Dermis blood vessel endothelial cell (primary cell): ENCODE measurements at regions not wholly inside any gene's neighbourhood (a gene's known extent, or its start where the extent isn't known, plus 50 kb on each side); places are given as distances from the start of the nearest gene placed in this dataset.

Experiments
- DNase-seq: peaks from one replicate; pipeline ENCODE4 v3.0.0; 2010

DNA sequence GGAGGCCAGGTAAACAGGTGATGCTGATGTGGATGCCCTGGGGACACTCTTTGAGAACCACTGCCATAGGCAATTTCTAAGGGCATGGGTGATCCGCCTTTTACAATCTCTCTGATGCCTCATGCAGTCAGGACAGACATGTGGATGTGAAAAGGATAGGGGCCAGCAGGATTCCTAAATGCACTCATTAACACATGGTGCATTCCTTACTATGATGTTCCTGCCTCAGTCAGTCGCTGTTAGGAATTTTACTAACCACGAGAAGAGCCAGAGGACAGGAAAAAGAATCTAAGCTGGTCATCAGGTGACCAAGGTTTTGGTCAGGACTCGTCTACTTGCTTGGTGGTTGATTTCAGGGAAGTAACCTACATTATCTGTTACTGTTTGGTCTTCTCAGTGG lies 191.0 kb downstream of the ARL4C start:
- DNase-seq = no peak

DNA sequence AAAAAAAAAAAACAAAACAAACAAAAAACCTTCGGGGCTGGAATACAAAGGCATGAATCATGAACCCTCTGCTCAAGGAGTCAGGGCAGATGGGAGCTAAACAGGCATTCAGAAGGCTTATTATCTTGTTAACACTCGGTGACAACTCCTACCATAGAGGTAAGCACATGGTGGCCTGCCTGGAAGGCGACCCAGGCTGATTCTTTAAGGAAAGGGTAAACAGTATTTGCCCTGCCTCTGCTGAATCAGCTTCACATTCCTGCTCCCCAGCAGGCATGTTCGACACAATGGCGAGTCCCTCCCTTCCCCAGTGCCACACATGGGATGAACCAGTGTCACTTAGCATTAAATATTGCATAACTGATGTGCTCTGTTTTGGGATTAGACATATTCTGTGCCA lies 191.9 kb downstream of the ARL4C start:
- peak; percentile 26 for DNase-seq

DNA sequence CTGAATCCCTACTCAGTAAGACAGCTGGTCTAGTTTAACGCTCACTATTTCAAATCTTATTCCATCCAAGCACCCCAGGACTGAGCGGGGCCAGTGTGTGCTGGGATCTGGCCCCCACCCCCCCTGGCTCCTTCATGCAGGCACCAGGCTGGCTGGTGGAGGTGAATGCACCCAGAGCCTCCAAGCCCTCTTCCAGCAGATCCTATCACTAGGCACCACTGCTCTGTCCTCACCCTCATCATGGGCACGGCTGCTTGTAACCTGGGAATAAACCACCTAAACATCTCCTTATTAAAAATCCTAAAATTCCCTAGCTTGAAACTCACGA lies 194.3 kb downstream of the ARL4C start:
- no peak for DNase-seq

DNA sequence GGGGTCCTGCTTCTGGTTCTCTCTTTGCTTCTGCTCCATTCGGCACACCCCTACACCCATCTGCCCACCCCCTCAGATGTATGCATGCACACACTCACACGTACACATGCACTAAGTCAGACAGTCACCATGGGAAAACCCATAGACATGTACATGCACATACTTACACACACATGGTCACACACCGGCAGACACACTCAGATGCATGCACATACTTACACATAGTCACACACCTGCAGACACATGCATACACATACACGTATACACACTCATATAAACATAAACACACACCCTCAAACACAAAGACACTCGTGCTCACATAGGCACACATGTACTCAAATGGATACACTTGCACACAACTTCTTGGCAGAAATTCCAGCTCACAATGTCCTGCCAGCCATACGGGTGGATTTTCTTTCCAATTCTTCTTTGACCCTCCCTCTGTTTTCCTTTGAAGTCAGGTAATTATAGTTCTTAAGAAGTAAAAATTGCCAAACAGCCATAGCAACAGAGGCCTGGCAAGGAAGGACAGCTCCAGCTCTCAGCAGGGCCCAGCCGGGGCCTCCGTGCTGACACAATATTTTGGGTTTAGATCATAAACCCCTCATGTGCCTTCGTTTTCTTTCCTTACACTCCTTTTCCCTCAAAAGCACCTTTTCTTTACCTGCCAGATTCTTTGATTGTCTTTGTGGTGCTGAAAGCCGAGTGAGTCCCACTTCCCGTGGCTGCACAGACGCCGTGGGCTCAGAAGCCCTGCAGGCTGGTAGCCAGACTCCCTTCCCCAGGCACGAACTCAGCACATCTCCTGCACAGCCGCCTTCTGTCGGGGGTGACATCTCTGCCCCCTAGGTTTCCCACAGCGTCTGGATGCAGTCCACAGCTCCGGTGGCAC lies 195.7 kb downstream of the ARL4C start:
- no peak for DNase-seq

DNA sequence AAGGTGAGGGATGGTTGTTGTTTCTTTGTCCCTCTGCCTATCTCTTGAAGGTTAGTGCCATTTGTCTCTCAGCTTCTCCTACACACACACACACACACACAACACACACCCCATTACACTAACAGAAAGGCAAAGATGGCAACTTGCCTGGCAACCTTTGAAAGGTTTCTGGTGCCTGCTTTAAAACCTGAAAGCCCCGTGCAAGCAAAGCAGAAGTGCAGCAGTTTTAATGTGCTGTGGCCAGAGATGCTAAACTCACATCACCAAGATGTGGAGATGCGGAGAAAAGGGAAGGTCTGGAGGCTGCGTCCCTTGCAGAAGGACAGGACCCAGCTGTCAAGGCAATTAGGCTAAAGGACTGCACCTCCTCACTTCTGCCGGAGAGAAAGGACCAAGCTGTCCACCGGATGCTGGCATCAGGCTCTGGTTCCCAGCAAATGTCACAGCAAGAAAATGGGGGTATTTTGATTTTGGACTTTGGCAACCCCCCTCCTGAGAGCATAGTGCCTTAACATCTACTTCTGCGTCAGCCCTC lies 196.4 kb downstream of the ARL4C start:
- no peak for DNase-seq

DNA sequence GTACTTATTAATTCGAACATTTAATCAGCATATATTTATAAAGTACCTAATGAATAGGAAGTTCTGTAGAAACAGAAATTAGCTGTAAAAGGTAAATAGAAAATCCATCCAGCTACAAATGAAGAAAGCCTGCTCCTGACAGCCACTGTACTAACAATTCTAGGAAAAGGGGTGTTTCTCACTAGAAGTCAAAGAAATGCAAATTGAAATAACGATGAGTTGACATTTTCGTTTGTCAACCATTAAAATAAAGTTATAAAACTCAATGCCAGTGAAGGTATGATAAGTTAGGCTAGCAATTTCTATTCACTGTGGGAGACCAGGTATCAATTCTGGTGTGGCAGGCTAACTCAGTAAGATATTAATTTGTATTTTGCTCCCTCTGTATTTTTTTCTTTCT lies 198.0 kb downstream of the ARL4C start:
- DNase-seq = no peak

DNA sequence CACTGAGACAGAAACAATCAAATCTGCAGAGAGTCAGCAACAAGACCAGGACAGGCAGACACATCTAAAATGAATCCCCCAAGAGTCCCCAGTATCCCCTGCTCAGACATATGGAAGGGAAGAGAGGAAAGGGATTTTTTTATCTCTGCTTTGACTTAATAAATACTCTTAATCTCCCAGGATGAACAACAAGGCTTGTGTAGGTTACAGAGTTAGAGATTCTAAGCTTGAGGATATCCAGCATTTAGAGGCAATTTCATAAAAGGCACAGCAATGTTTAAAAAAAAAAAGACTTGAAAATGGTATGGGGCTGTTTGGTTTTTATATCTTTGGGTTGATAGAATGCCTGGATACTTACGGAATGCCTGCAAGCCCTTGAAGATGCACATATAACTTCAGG lies 199.9 kb downstream of the ARL4C start:
- no peak for DNase-seq

DNA sequence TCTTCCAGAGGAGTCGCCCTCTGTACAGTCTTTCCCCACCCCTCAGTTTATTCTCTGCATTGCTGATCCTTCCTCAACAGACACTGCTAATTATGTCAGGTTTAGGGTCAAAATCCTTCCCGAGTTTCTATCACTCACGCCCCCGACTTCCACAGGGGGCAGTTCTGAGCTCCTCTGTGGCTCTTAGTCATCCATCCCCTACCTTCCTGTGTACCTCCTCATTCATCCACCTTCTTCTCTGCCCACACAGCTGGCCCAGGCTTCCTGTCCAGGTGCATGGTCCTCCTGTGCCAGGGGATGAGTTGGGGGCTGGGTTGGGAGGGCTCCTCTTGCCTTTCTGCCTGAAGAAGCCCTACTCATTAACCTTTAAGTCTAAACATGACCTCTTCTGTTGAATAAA lies 202.9 kb downstream of the ARL4C start:
- DNase-seq = peak; percentile 68

DNA sequence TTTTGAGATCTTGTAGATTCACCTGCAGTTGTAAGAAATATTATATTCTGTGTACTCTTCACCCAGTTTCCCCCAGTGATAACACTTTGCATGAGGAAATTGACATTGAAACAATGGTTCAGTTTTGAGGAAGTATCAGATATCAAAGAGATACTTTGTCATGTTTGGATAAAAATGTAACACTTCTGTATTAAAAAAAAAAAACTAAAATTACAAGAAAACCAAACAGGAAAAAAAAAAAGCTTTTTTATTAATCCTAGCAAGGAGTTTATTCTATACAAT lies 204.0 kb downstream of the ARL4C start:
- no peak for DNase-seq

DNA sequence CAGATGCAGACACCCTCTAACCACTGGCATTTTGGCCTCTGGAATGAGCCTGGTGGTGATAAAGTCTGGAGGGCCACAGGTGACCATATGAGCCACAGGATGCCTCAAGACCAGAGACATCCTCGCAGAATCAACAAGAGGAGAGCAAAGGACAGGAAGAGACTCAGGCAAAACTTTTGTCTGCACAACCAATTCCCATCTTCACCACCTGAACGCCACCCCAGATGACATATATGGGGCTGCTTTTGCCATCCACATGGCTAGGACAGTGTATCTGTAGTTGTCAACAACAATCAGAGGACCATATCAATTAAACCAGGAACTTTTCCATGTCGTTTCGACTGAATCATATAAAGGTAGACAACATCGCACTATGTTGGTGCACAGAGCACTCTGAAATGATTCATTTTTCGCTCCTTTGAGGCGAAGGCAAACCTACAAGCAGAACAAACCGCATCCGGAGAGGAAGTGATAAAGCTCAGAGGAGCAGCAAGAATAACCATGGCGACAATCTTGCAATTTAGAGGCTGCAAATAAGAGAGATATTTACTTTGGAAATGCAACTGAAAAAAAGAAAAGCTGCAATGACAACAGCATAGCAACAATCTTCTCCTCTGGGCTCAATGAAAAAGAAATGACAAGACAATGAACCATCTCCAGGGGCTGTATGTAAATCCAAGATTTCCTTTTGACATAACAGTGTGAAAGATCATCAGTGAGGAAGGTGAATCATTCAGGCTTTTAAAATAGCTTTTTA lies 204.5 kb downstream of the ARL4C start:
- peak; percentile 75 for DNase-seq

DNA sequence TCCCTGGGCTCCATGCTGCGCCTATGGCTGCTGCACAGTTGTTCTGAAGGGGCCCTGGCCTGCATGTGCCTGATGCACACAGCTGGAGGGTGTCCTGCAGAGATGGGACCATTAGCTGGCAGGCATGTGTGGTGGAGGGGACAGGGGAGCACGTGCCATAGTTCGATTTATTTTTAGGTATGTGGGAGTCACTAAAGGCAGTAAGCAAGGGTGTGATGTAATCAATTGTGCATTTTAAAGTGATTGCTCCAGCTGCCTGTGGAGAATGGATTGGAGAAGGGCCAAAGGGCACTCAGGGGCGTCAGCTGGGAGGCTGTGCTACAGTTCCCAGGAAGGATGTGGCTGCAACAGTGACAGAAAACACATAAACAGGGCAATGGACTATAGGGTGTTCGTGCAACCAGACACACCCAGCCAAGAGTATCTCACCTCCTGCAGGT lies 205.1 kb downstream of the ARL4C start:
- DNase-seq = peak; percentile 89

DNA sequence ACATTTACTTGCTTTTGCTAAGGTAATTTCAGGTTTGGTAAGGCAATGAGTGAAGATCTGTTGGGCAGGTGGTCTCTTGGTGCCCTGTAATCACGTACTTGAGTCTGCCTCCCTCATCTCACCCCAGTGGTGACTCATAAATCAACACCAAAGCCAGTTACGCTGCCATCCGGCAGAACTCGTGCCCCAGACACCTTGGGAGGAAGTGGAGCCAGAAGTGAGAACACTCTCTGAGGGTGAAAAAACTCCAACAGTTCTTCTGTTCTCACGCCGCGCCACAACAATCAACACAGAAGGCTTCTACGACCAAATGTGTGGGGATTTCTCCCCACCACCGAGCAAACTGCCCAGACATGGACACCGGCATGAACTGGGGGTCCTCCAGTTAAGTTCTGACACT lies 206.2 kb downstream of the ARL4C start:
- peak; percentile 83 for DNase-seq

DNA sequence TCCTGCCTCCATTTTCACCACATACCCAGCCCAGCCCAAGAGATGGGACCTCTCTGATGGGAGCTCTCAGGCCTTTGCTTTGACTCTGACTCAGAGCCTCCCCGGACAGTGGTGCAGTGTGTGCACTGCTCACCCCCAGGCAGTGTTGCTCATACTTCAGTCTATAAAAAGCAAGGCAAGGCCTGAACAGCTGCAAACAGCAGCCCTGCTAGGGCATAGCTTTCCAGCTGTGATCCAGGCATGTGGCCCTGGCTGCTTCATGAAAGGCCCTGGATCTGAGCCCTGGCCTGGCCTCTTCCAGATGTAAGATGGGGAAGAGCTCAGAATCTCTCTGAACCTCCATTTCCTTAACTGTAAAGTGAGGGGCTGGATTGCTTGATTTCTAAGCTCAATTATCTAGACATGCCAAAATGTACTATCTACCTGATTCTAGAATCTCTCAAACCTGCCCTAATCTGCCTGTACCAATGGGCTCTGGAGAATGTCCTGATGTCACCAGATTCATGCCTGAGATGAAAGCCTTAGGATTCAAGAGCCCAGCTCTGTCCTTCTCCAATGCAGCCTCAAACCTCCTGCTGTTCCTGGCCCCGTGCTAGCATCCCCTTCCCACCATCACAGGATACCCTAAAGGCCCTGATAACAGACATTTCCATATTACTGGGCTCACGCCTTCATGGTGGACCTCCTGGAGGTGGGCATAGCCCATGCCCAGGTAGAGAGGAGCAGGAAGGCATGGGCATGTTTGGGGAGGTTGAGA lies 206.9 kb downstream of the ARL4C start:
- peak; percentile 8 for DNase-seq

DNA sequence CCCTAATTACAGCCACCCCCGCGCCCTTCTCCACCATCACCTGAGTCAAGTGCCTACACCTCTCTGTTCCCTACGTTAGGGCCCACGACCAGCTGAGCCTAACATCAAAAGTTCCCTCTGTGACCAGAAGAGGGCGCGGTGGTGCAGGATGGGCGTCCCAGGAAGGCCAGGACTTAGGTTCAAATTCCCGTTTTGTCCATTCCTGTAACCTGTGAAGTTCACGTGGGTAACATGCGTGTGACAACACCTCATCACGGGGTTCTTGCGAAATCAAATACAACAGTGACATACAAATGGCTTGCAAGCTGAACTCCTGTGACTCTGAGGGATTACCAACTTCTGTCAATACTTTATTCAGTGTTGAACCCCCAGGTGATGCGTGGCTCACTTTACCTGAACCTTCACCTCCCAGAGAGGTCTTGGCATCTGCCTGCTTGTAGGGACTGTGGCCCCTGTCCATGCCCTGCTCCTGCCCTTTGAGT lies 207.9 kb downstream of the ARL4C start:
- DNase-seq = peak; percentile 80

DNA sequence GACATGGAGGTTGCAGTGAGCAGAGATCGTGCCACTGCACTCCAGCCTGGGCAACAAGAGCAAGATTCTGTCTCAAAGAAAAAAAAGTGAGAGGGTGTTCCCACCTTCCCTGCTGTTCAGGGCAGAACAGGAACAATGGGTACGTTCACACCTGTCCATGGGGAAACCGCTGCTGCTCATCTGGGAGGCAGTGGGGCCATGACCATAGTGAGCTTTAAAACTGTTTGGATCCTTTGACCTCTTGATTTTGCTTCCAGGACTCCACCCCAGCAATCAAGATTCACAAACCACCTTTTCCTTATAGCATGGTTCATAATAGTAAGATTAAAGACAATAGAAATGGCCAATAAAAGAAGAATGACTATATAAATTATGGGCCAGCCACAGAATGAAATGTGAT lies 209.2 kb downstream of the ARL4C start:
- no peak for DNase-seq

DNA sequence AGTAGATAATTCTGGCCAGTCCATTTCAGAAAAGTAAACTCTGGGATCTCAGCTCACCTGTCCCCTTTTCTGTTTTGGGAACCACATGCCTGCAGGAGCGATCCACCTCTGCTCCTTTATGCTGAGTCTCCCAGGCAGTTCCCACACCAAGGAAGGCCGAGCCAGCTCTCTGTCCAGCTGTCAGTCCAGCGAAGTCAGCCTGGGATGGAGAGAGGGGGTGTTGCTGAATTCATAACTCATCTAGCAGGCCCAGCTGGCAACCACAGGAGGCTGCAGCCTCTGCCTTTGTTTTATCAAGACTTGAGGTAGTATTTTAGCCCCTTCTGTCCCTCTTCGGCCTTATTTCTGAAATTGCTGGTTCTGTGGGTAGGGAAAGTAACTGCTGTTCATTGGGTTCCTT lies 209.9 kb downstream of the ARL4C start:
- DNase-seq = no peak

DNA sequence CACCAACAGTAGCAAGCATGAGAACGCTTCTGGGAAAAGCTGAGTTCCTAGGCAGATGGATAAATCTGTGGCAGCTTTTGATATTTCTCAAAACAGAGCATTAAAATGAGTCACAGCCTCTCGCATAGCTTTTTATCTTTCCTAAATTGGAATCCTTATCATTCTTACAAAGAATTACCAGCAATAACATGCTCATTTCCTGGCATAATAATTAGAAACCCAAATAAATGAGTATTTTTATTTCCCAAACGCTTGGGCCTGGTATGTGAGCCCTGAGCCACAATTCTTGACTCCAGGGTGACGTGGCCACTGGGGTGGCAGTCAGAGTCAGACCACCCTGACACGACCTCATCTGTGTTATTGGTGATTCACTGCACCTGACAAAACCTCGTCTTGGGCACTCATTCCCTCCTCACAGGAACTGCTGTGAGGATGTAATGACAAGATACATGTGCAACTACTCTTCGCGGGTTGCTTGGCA lies 210.7 kb downstream of the ARL4C start:
- peak; percentile 35 for DNase-seq

DNA sequence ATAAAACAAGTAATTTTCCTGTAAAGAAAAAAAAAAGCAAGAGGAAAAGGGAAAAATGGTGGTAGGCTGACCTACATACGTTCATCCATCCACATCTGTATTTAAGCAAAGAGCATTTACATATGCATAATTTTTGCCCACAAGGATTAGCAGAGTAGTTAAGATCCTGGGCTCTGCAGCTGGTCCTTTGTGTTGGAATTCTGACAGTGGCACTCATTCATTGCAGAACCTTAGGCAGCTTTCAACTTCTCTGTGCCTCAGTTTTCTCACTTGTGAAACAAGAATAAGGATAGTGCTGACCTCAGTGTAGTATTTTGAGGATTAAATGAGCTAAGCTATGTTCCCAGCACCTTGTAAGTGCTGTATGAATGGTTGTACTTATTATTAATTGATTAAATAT lies 211.3 kb downstream of the ARL4C start:
- DNase-seq = no peak

DNA sequence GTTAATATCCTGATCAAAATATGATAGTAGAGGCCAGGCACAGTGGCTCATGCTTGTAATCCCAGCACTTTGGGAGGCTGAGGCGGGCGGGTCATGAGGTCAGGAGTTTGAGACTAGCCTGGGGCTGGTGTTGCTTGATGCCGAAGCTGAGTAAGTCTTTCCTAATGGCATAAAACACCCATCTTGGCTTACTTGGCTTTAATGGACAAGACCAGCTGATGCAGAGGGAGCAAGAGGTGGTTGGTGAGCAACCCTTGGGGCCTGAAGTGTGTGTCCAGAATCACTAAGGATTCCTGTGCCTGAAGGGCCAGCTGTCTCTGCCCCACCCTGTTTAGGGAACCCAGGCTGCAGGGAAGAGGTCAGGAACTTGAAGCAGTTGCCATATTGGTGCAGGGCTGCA lies 217.2 kb downstream of the ARL4C start:
- DNase-seq = no peak

DNA sequence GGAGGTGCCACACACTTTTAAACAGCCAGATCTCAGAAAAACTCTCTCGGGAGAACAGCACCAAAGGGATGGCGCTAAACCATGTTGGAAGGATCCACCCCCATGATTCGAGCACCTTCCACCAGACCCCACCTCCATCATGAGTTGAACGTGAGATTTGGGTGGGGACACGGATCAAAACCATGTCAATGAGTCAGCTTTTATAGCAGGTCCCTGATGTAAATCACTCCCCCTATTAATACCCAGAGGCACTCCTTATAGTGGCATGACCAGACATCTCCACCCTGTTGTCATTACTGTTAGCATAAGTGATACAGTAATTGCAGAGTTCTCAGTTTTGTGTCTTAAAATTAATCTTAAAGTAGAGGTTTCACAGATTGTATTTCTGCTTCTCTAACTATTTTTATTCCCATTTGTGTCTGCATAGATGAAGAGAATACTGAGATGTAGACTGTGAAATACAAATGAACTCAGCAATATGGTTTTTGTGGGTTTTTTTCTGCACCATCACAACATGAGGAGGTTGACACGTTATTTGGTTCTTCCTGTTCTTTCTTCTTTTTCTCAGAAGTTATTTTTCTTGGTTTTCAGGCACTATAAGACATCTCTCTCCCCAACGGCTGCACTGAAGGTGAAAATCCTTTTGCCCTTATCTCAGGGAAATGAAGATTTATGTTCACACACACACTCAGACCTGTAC lies 218.2 kb downstream of the ARL4C start:
- no peak for DNase-seq

DNA sequence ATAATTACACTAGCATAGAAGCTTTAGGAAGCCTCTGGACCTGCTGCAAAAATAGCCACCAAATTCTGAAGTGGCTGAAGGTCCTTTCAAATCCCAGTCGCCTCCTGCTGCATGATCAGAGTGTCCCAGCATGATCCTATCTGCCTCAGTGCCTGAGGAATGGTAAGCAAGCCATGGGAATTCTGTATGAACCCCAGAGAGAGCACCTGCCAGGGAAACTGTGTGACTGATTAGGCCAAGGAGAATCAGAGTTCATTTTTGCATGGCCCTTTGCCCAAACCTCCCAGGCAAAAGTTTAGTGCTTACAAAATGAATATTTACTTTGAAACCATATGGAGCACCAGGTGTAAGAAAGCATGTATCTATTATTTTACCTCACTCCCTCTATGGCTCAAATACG lies 221.4 kb downstream of the ARL4C start:
- no peak for DNase-seq

DNA sequence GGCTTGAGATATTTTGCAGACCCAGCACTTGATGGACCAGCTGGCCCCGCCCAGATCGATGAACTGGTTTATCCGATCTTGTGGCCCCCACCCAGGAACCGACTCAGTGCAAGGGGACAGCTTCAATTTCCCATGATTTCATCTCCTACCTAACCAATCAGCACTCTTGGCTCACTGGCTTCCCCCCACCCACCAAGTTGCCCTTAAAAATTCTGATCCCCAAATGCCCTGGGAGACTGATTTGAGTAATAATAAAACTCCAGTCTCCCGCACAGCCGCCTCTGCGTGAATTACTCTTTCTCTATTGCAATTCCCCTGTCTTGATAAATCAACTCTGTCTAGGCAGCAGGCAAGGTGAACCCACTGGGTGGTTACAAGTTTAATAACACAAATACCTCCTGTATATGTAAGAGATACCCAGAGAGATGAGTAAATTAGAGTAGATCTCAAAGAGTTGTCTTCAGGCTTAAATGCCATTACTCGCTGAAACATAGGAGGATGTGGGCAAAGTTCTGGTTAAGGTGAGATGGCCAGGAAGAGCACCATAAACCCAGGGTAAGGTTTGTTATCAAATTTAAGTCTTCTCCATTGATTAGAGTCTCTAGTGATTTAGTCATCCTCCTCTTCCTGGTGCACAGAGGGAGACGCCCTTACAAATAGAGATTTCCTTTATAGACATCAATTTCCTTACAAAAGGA lies 222.8 kb downstream of the ARL4C start:
- DNase-seq = no peak
